ENCODE measurements at regions not wholly inside any gene's neighbourhood (a gene's known extent, or its start where the extent isn't known, plus 50 kb on each side); places are given as distances from the start of the nearest gene placed in this dataset.
"Not testable (repeated sequence)": the region's sequence is repeated elsewhere in the genome, so short reads cannot be mapped to it uniquely, and the experiment has no call there.

DNA sequence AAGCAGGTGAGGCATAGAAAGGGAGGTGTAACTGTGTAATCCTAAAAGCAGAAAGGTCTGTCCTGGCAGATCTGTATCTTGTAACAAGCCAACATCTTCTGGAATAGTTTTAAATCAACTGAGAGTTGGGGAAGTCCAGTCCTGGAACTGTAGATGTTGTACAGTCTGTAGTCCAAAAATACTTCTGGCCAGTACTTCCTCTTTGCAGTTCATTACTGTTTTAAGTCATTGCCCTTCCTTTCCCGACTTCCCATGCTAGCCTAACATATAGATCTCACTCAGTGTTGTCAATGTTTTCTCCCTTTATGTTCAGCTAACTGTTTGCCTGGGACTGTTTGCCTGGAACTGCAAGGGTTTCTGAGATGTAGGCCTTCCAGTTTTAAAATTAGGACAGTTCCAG is 168.5 kb upstream of the ISL1 start:
- in situ Hi-C loops (cut with MboI; ENCODE audit: low pct_unique_long_range_greater_than_20kb, low sequenced_read_pairs): no loop called here

DNA sequence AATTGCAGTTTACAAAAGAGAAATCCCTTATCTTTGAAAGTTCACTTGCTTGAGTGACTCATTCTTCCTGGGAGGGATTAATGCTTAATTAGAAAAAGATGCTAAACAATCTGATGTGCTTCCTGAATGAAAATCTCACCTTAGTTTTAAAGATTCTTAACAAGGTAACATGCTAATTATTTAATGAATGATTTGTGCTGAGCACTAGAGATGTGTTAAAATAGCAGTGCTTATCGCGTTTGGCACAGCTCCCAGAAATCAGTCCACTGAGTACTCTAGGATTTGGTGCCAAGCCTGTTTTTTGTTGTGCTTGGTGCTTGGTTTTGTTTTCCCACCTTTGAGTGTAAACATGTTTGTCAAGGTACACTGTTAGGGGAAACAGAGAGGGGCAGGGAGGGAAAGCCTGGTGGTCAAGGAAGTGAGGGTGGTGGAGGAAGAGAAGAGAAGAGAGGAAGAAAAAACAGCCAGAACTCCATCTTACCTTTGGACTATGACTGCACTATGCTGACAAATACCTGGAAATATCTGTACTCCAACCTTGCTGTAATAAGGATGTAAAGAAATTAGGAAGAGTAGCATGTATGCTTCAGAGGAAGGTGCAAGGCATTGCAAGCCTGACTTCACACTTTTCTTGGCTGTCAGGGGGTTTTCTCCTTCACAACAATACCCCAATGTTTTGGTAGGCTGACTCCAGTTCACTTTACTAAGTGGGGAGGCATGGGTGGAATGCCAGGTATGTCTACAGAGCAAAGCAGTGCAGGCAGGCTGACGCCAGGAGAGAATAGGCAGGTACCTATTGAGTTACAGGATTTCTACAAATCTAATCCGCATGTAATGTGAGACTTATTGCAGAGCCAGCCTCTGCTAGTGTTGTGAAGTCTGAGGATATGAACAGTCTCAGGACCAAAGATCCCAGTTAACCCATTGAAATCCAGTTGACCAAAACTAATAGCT is 157.2 kb upstream of the ISL1 start:
- no peak for DNase-seq
- in situ Hi-C loops (cut with MboI; ENCODE audit: low pct_unique_long_range_greater_than_20kb, low sequenced_read_pairs): no loop called here

More for the DNA sequence above, 168.5 kb upstream of the ISL1 start:
- DNase-seq: peak; percentile 2

DNA sequence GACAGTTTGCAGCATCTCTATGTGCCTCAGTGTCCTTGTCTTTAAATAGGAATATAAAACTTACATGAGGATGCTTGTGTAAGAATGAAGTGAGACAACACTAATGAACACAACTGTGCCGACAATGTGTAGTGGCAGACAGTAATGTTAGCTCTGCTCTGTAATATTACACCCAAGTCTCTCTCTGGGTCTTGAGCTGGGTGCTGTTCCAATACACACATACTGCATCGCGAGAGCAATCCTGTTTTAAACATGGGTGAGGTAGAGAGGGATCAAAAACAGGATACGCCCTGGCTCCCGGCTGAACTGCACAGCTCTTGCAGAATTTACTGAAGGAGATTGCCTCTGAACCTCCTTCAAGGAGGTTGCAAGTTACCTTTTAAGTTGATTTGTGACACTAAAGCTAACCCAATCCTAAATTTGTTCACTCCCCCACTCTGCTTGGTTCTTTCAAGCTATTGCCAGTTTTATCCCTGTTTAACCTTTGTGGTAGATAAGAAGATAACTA is 155.2 kb upstream of the ISL1 start:
- in situ Hi-C loops (cut with MboI; ENCODE audit: low pct_unique_long_range_greater_than_20kb, low sequenced_read_pairs): no loop called here
- no peak for DNase-seq

DNA sequence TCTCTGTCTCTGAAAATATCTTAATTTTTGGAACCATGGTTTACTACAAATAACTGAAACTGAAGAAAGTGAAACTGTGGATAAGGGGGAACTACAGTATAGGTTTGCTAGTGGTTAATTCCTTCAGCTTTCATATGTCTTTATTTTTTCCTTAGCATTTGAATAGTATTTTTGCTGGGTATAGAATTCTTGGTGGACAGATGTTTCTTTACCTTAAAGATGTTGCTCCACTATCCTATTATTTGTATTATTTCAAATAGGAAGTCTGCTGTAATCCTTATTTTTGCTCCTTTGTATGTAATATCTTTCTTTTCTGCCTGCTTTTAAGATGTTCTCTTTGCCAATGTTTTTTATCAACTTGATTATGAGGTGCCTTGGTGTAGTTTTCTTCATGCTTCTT is 152.9 kb upstream of the ISL1 start:
- no peak for DNase-seq
- in situ Hi-C loops (cut with MboI; ENCODE audit: low pct_unique_long_range_greater_than_20kb, low sequenced_read_pairs): no loop called here

DNA sequence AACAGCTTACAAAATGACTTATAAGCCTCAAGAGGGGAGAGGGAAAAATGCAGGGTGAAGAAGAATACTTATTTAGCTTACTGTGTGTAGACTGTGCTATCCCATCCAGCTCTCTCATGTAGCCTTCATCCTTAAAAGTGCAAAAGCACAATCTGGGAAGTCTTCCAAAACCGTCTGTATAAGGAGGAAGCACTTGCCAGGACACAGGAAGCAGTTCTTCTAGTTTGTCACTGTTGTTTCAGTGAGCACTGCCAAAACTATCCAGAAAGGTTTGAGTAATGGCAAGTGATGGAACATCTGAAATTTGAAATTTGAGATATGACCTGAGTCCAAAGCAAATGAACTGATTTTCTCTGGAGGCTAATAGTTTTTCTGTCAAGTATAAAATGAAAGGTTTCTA is 140.8 kb upstream of the ISL1 start:
- DNase-seq: no peak
- in situ Hi-C loops (cut with MboI; ENCODE audit: low pct_unique_long_range_greater_than_20kb, low sequenced_read_pairs): no loop called here

DNA sequence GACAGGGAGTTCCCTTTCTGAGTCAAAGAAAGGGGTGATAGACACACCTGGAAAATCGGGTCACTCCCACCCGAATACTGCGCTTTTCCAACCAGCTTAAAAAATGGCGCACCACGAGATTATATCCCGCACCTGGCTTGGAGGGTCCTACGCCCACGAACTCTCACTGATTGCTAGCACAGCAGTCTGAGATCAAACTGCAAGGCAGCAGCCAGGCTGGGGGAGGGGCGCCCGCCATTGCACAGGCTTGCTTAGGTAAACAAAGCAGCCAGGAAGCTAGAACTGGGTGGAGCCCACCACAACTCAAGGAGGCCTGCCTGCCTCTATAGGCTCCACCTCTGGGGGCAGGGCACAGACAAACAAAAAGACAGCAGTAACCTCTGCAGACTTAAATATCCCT is 132.3 kb upstream of the ISL1 start:
- in situ Hi-C loops (cut with MboI; ENCODE audit: low pct_unique_long_range_greater_than_20kb, low sequenced_read_pairs); DNase-seq: not testable (repeated sequence)

DNA sequence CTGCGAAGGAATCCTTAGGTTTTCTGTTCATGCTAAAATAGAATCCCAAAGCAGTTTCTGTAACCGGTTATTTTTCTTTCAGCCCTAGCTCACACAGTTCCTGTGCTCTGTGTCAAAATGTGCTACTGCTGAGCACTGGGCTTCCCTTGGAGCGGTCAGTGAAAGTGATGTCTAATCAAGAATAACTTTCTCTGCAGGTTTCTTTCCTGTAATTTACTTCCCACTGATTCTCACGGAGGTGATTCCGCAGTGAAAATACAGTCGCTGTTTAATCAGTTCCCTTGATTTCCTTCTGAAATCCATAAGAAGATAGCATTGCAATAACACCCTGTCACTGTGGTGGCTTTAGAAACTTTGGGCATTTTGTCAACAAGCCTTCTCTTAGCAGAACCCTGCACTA is 112.0 kb upstream of the ISL1 start:
- in situ Hi-C loops (cut with MboI; ENCODE audit: low pct_unique_long_range_greater_than_20kb, low sequenced_read_pairs): no loop called here
- DNase-seq: no peak

DNA sequence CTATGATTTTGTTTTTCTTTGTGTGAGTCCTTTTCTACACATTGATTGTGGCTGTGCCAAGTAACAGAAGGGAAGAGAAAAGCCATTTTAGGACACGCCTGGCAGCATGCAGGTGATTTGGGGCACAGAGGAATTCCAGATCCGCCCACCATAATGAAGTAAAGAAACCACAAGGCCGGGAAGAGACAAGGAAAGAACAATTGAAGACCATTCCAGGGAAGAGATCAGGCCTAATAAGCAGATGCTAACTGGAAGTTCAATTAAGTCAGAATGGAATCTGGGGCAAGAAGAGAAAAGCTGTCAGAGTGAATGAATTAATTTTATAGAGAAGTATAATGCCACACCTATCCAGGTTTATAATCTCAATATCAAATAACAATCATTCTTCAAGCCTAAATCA is 110.2 kb upstream of the ISL1 start:
- DNase-seq: no peak

DNA sequence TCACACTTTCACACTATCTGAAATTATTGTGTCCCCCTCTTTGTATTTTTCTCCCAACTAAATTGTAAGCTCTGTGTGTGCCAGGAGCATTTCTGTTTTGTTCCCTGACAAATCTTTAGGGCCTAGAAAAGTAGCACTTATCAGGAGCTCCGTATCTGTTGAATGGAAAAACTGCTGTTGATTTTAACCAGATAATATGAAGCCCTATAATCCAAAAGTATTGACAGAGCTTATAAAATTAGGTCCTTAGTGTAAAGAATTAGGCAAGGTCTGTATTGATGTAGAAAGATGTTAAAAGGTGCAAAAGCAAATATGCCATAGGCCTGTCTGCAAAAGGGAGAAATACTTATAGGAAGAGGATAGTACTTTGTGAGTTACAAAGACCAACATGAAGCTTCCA is 109.4 kb upstream of the ISL1 start:
- in situ Hi-C loops (cut with MboI; ENCODE audit: low pct_unique_long_range_greater_than_20kb, low sequenced_read_pairs): no loop called here
- DNase-seq: no peak

More for the DNA sequence above, 110.2 kb upstream of the ISL1 start:
- in situ Hi-C loops (cut with MboI; ENCODE audit: low pct_unique_long_range_greater_than_20kb, low sequenced_read_pairs): no loop called here

DNA sequence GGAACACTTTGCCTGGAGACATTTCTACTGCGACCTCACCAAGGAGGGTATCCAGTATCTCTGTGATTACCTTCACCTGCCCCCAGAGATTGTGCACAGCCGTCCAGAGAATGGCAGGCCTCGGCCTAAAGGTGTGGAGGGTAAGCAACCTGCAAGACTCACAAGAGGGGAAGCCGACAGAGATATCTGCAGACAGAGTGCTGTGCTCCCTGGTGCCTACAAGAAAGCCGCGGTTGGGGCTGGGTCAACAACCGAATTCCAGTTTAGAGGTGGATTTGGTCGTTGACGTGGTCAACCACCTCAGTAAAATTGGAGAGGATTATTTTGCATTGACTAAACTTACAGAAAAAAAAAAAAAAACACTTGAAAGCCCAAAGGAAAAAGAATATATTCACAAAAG is 107.8 kb upstream of the ISL1 start:
- in situ Hi-C loops (cut with MboI; ENCODE audit: low pct_unique_long_range_greater_than_20kb, low sequenced_read_pairs): no loop called here

DNA sequence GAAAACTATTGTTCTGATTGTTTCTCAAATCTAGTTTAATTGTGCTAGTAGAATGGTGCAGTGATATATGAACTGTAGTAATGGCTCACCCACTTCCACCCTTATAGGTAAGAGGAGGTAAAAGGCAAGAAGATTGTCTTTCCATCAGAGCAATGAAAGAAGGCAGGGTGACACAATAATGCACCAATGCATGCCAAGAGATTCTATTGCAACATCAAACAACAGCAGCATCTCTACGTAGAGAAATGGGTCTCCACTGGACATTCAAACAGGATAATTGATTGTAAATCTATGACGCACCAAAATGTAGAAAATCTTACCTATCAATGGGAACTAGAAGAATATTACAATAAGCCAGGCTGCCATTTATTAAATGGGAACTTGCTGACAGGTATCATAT is 107.0 kb upstream of the ISL1 start:
- in situ Hi-C loops (cut with MboI; ENCODE audit: low pct_unique_long_range_greater_than_20kb, low sequenced_read_pairs): no loop called here
- DNase-seq: no peak

More for the DNA sequence above, 107.8 kb upstream of the ISL1 start:
- no peak for DNase-seq

DNA sequence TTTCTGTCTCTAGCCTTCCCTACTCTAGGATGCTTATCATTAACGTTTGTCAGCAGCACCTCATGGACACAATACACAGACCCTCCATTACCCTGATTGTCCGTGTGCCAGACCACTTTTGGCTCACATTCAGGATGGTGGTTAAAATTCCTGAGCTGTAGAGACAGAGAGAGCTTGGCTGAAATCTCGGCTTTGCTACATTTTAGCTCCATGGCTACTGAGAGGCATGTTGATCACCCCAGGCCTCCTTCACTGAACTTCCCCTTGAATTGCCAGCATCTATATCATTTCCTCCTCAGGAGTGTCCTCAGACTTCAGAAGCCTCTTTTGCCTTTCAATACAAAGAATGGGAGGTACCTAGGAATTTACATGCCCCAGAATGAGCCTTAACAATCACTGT is 104.7 kb upstream of the ISL1 start:
- in situ Hi-C loops (cut with MboI; ENCODE audit: low pct_unique_long_range_greater_than_20kb, low sequenced_read_pairs): no loop called here
- DNase-seq: no peak

DNA sequence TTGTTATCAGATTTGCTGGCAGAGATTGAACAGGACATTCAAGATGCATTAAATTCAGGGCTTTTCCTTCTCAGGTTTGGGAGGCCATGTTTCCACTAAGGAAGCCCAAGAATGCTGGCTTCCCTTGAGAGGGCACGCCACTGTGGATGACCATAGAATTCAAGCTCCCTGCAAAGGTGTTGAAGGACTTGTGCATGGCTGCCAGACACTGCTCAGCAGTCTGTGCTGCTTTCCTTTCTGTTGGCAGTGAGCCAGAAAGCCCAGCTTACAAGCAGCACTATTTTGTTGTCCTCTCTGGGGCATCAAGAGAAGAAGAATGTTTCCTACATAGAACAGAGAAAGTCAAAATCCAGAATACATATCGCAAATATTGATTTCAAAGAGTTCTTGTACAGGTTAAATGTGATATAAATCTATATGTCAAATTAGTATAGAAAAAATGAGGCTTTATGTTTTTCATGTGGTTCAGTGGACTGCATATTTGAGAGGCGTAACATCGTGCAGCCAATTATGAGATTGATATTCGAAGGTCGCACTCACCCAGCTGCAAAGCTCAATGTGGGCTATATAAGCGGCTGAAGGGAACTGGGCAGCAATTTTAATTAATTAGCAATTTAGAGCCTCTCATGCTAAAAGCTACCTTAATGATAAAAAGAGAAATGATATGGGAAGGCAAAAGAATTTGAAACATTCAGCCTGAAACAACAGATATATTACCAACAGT is 103.1 kb upstream of the ISL1 start:
- no peak for DNase-seq
- in situ Hi-C loops (cut with MboI; ENCODE audit: low pct_unique_long_range_greater_than_20kb, low sequenced_read_pairs): no loop called here

DNA sequence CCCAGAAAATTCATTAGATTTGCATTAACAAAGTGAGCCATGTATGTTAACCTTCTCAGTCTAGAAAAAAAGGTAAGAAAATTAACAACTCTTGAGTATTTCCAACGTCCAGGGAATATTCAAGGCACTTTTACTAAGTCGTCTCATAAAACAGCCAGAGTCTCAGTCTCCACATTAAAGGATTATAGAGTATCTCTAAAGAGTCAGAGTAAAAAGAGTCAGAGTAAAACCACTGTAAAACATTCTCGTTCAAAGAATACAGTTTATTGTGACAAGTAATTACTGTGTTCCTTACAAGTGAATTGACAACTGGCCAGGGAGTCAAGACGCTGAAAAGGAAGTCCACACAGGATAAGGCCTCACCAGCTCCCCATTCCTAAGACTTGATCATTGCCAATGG is 97.2 kb upstream of the ISL1 start:
- in situ Hi-C loops (cut with MboI; ENCODE audit: low pct_unique_long_range_greater_than_20kb, low sequenced_read_pairs): no loop called here
- no peak for DNase-seq

DNA sequence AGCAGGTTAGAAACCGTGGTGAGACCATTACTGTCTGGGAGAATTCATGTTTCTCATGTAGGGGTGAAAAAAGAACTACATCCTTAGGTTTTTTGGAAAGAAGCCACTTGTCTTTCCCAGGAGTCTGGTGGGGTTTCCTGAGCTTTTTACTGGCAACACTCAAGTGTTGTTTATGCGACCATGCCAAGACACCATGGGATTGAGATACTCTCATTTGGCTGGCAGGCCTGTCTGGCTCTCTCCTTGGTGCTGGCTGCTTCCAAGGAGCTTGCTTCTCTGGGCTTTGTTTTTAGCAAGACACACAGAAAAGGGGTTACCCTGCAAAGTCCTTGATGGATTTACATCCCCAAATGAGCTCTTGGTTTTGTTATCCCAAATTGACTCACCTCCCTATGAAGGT is 80.9 kb upstream of the ISL1 start:
- in situ Hi-C loops (cut with MboI; ENCODE audit: low pct_unique_long_range_greater_than_20kb, low sequenced_read_pairs): no loop called here
- no peak for DNase-seq

DNA sequence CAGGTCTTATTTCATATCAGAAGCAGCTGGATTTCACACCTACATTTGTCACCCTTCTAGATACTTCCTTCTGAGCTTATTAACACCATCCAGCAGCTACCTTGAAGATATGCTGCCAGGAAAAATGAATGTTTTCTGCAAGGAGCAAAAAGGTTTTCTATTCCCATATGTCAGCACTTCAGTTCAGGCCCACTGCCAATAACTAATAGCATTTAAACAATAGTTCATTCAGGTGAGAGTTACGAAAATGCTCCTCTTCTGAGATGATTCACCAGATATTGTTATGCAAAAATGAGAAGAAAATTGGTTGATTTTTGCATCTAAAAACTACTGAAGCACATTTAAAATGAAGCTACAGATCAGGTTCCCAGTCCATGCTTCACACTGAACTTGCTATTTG is 56.4 kb upstream of the ISL1 start:
- in situ Hi-C loops (cut with MboI; ENCODE audit: low pct_unique_long_range_greater_than_20kb, low sequenced_read_pairs): no loop called here
- DNase-seq: no peak
